Erythroblast (primary cell): ENCODE measurements at regions not wholly inside any gene's neighbourhood (a gene's known extent, or its start where the extent isn't known, plus 50 kb on each side); places are given as distances from the start of the nearest gene placed in this dataset.

Source experiments
- GATA1 ChIP-seq: IDR thresholded peaks from 2 replicates; pipeline ENCODE4 v1.6.1; 2011; ENCODE audit warnings: low read depth, mild to moderate bottlenecking, control low read depth, low read length, moderate library complexity
- POLR2A ChIP-seq: IDR thresholded peaks from 2 replicates; pipeline ENCODE4 v1.6.1; 2011; ENCODE audit warnings: mild to moderate bottlenecking, low read length

- no peak for TF ChIP-seq POLR2A
- no peak for TF ChIP-seq GATA1
Observed at GRCh38 chr15:68874788-68875187, 54.1 kb upstream of the ANP32A start.
